OCI-M2 (cell line): ENCODE measurements at regions not wholly inside any gene's neighbourhood (a gene's known extent, or its start where the extent isn't known, plus 50 kb on each side); places are given as distances from the start of the nearest gene placed in this dataset.

ENCODE experiments used
- DNase-seq: peaks from one replicate; lab custom pipeline; 2025; ENCODE audit not compliant: unreplicated experiment; lab: John Stamatoyannopoulos, UW

GRCh38 chr13:90403330-90404082 is 944.0 kb upstream of the MIR17HG start:
- DNase-seq = no peak

GRCh38 chr13:90405301-90405700 is 942.2 kb upstream of the MIR17HG start:
- DNase-seq = no peak

- DNase-seq = no peak
Measured at GRCh38 chr13:90412980-90413379, 934.5 kb upstream of the MIR17HG start.

- DNase-seq = no peak
Measured at GRCh38 chr13:90413548-90413947, 933.9 kb upstream of the MIR17HG start.

GRCh38 chr13:90414691-90415596 is 932.5 kb upstream of the MIR17HG start:
- no peak for DNase-seq

- DNase-seq = no peak
Measured at GRCh38 chr13:90415902-90416301, 931.6 kb upstream of the MIR17HG start.

- DNase-seq = no peak
Measured at GRCh38 chr13:90416519-90416918, 931.0 kb upstream of the MIR17HG start.

- no peak for DNase-seq
Measured at GRCh38 chr13:90416938-90417337, 930.5 kb upstream of the MIR17HG start.

GRCh38 chr13:90420683-90421082 is 926.8 kb upstream of the MIR17HG start:
- no peak for DNase-seq

- DNase-seq = no peak
Measured at GRCh38 chr13:90427322-90428272, 919.9 kb upstream of the MIR17HG start.

- DNase-seq = no peak
Measured at GRCh38 chr13:90428522-90429210, 918.8 kb upstream of the MIR17HG start.

- DNase-seq = no peak
Measured at GRCh38 chr13:90430127-90430526, 917.4 kb upstream of the MIR17HG start.

- no peak for DNase-seq
Measured at GRCh38 chr13:90436697-90437096, 910.8 kb upstream of the MIR17HG start.

GRCh38 chr13:90438576-90438975 is 908.9 kb upstream of the MIR17HG start:
- DNase-seq = no peak

GRCh38 chr13:90443268-90443667 is 904.2 kb upstream of the MIR17HG start:
- DNase-seq = no peak

- no peak for DNase-seq
Measured at GRCh38 chr13:90444232-90444631, 903.3 kb upstream of the MIR17HG start.

GRCh38 chr13:90445179-90445578 is 902.3 kb upstream of the MIR17HG start:
- DNase-seq = no peak

GRCh38 chr13:90447034-90447733 is 900.3 kb upstream of the MIR17HG start:
- no peak for DNase-seq

- DNase-seq = no peak
Measured at GRCh38 chr13:90447734-90448101, 899.8 kb upstream of the MIR17HG start.

- no peak for DNase-seq
Measured at GRCh38 chr13:90448466-90449037, 898.9 kb upstream of the MIR17HG start.
